Osteoblast (primary cell): ENCODE measurements at regions not wholly inside any gene's neighbourhood (a gene's known extent, or its start where the extent isn't known, plus 50 kb on each side); places are given as distances from the start of the nearest gene placed in this dataset.

ENCODE experiments used
- DNase-seq: peaks from one replicate; pipeline ENCODE4 v3.0.0; 2011; ENCODE audit warnings: low spot score, mixed read lengths; ENCODE audit not compliant: insufficient read length; ENCODE audit errors: missing footprints
- H2AFZ ChIP-seq: 2 replicates; pipeline ENCODE4 v1.6.0; 2011; ENCODE audit warnings: mild to moderate bottlenecking, low read length
- H3K27ac ChIP-seq: 2 replicates; pipeline ENCODE4 v1.5.1; 2011; ENCODE audit warnings: mild to moderate bottlenecking, low read depth, low read length, moderate library complexity
- H3K27me3 ChIP-seq: 2 replicates; pipeline ENCODE4 v1.6.0; 2012; ENCODE audit warnings: mild to moderate bottlenecking, control low read depth, inconsistent platforms, low read length, moderate library complexity; ENCODE audit not compliant: insufficient read depth
- H3K36me3 ChIP-seq: 2 replicates; pipeline ENCODE4 v1.5.1; 2011; ENCODE audit warnings: mild to moderate bottlenecking, low read length, control low read depth, moderate library complexity; ENCODE audit not compliant: insufficient read depth
- H3K4me1 ChIP-seq: 2 replicates; pipeline ENCODE4 v1.5.1; 2011; ENCODE audit warnings: mild to moderate bottlenecking, low read length, control low read depth, moderate library complexity; ENCODE audit not compliant: insufficient read depth
- H3K4me2 ChIP-seq: 2 replicates; pipeline ENCODE4 v1.6.0; 2011; ENCODE audit warnings: mild to moderate bottlenecking, low read length; ENCODE audit not compliant: insufficient read depth
- H3K4me3 ChIP-seq: fragments of 200-600 bp; sonication (generic); 3 replicates; pipeline ENCODE4 v1.5.1; 2012; ENCODE audit warnings: mild to moderate bottlenecking, low read length, inconsistent platforms; ENCODE audit not compliant: insufficient read depth
- H3K79me2 ChIP-seq: 2 replicates; pipeline ENCODE4 v1.6.0; 2012; ENCODE audit warnings: mild to moderate bottlenecking, low read length, control low read depth, inconsistent platforms; ENCODE audit not compliant: insufficient read depth
- H3K9me3 ChIP-seq: 2 replicates; pipeline ENCODE4 v1.5.1; 2011; ENCODE audit warnings: low read depth, low read length, control low read depth
- H4K20me1 ChIP-seq: 2 replicates; pipeline ENCODE4 v1.6.0; 2012; ENCODE audit warnings: mild to moderate bottlenecking, low read length, control low read depth; ENCODE audit not compliant: insufficient read depth
- CTCF ChIP-seq: IDR thresholded peaks from 2 replicates; pipeline ENCODE4 v1.5.1; 2011; ENCODE audit warnings: mild to moderate bottlenecking, low read depth, low read length, moderate library complexity; ENCODE audit errors: extremely low read depth

- H3K36me3 ChIP-seq, result no peaks in the 10 kb centered on the region
- no peak overlapping the region for H2AFZ ChIP-seq
- H3K9me3 ChIP-seq, result no peaks in the 10 kb centered on the region
- H3K4me1 ChIP-seq, result no peaks in the 10 kb centered on the region
- no peak overlapping the region for H3K27ac ChIP-seq
- no peaks in the 10 kb centered on the region for H4K20me1 ChIP-seq
- no peak for TF ChIP-seq CTCF
- no peaks in the 10 kb centered on the region for H3K27me3 ChIP-seq
- H3K4me2 ChIP-seq, result no peak overlapping the region
- no peak for DNase-seq
- no peak overlapping the region for H3K4me3 ChIP-seq
- H3K79me2 ChIP-seq, result no peaks in the 10 kb centered on the region
These were observed 119.1 kb upstream of the DTNBP1 start for GRCh38 chr6:15781890-15782289.

DNA sequence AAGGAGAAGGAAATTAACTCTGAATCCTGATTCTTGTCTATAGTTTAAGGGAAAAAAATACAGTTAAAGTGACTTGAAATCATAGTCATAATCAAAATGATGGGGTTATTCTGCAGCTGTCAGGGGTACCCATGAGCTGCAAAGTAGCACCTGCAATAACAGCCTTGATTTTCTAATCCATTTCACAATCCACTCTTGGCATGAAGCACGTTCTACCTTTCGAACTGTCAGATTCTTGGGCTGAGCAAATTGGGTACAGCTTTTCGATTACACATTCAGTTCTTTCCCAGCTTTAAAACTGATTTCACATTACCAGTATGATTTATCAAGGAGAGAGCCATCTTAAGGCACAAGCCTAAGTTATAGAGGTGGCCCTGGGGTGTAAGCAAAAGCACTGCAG, 118.5 kb upstream of the DTNBP1 start:
- H3K9me3 ChIP-seq, result no peaks in the 10 kb centered on the region

DNA sequence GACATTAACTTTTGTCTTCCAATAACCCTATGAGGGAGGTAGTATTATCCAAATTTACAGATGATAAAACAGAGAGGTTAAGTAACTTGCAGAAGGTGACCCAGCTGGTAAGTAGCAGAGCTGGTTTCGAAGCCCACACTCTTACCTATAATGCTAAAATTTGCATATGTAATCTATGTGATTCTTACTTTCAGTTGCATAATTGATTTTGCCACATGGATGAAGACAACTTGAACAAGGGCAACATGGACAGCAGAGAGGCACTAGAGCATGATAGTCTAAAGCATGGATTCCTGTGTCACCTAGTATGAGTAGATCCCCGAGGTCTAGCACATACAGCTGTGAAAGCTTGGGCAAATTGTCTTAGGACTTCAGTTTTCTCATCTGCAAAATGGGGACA, 117.6 kb upstream of the DTNBP1 start:
- Histone ChIP-seq H4K20me1 (no peaks in the 10 kb centered on the region), H2AFZ (no peak overlapping the region), H3K79me2 (no peaks in the 10 kb centered on the region), H3K27ac (no peak overlapping the region), H3K4me3 (no peak overlapping the region), H3K4me2 (no peak overlapping the region), H3K27me3 (no peaks in the 10 kb centered on the region), H3K4me1 (no peaks in the 10 kb centered on the region), H3K36me3 (no peaks in the 10 kb centered on the region), H3K9me3 (no peaks in the 10 kb centered on the region)
- no peak for TF ChIP-seq CTCF
- no peak for DNase-seq

More for the DNA sequence above, 118.5 kb upstream of the DTNBP1 start:
- Histone ChIP-seq H3K4me2 (no peak overlapping the region), H3K79me2 (no peaks in the 10 kb centered on the region), H3K27me3 (no peaks in the 10 kb centered on the region), H3K4me1 (no peaks in the 10 kb centered on the region), H3K27ac (no peak overlapping the region), H3K36me3 (no peaks in the 10 kb centered on the region), H4K20me1 (no peaks in the 10 kb centered on the region), H2AFZ (no peak overlapping the region), H3K4me3 (no peak overlapping the region)
- no peak for TF ChIP-seq CTCF
- DNase-seq, result no peak

DNA sequence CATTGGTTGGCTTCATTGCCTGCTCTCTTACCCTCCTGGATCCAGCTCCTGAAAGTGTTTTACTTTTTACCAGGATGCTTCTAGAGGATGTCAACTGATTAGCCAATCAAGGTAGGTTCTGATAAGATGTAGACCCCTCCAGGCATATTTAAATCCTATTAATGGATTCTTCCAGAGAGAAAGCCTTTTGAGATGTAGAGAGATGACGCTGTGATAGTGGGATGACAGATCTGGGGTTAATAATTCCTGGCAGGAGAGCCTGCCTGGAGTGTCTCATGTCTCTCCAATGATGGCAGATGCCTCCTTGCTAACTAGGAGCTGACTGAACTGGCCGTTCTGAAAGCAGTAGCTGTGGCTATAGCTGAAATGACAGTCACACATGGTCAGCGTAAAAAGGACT, 116.9 kb upstream of the DTNBP1 start:
- Histone ChIP-seq H3K79me2 (no peaks in the 10 kb centered on the region), H3K36me3 (no peaks in the 10 kb centered on the region), H3K4me1 (no peaks in the 10 kb centered on the region), H3K9me3 (no peaks in the 10 kb centered on the region), H2AFZ (no peak overlapping the region), H3K4me2 (no peak overlapping the region), H3K4me3 (no peak overlapping the region), H3K27ac (no peak overlapping the region), H3K27me3 (no peaks in the 10 kb centered on the region), H4K20me1 (no peaks in the 10 kb centered on the region)
- no peak for DNase-seq
- TF ChIP-seq CTCF, result no peak
